ENCODE measurements at regions not wholly inside any gene's neighbourhood (a gene's known extent, or its start where the extent isn't known, plus 50 kb on each side); places are given as distances from the start of the nearest gene placed in this dataset.
"Not testable (repeated sequence)": the region's sequence is repeated elsewhere in the genome, so short reads cannot be mapped to it uniquely, and the experiment has no call there.

DNA sequence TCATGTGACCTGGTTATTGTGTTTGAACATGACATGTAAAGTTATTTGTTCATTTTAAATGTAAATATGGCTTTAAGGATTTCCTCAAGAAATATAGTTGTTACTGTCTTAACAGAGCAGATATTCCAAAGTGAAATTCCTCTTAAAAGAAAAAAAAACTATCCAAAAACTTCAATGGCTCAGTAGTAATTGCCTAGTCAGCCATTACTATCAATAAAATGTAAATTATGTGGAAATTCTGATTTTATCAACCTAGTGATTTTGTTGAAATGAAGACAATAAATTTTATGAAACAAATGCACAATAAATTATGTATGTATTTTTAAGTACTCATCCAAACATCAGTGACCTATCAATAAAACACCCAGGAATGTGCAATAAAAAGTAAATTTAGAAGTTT is 463.3 kb downstream of the TENT5A start:
- DNase-seq (ENCODE audit: low spot score in 2 of 2) (no peak), ATAC-seq (no peak)
- H3K9me3 Mint-ChIP-seq = peaks cover 5 to 10% of the 10 kb centered on the region in 2 donors
- peaks cover 0 to 5% of the 10 kb centered on the region in 2 donors for H3K36me3 Mint-ChIP-seq
- no peak overlapping the region for H3K27ac Mint-ChIP-seq

DNA sequence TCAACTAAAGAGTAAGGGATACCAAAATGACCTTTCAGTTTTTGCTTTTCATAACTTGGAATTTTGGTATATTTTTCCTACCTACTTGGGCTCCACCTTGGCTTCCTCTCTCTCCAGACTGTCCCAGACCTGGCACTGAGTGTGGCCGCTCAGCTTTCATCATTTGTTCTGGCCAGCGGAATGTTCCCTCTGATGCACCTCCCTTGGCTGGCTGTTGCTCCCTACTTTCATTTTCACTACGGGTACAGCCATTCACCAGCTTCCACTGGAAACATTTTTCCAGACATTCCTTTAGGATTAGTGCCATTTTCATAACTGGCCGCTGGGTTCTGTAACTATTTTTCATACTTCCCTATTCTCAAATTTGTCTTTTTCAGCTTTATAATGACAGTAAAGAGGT is 487.4 kb downstream of the TENT5A start:
- H3K27ac Mint-ChIP-seq = no peak overlapping the region
- H3K9me3 Mint-ChIP-seq = peaks cover 4 to 13% of the 10 kb centered on the region in 2 donors
- no peaks in the 10 kb centered on the region for H3K36me3 Mint-ChIP-seq
- DNase-seq (ENCODE audit: low spot score in 2 of 2) = no peak
- ATAC-seq = no peak

DNA sequence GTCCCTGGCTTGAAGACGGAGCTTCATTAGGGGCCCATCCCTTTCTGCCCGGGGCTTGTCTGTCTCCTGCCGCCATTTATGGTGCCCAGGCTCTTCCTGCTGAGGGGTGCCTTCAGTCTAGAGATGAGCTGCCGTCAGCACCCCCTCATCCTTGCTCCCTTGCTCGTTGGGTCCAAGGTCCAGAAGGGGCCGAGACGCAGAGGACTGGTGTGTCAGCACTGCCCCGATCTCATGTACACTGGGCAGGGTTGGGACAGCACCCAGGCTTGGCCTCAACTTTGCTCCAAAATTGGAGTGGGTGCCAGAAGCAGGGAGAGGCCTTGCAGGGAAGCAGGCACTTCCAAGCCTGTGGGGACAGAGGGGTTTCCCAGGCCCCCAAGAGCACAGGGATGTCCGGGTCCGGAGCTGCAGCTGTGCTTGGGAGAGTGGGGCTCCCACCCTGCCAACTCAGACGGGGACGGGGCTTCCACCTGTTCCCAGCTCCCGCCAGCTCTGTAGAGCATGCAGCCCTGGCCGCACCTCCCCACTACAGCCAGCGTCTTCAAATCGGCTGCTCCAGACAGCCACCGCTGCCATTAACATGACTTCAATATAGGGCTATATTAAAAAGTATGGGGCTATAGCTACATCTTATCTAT is 488.8 kb downstream of the TENT5A start:
- Mint-ChIP-seq H3K27ac (no peak overlapping the region), H3K36me3 (no peaks in the 10 kb centered on the region), H3K9me3 (peaks cover 4 to 13% of the 10 kb centered on the region in 2 donors)
- DNase-seq (ENCODE audit: low spot score in 2 of 2) = no peak
- ATAC-seq = no peak

DNA sequence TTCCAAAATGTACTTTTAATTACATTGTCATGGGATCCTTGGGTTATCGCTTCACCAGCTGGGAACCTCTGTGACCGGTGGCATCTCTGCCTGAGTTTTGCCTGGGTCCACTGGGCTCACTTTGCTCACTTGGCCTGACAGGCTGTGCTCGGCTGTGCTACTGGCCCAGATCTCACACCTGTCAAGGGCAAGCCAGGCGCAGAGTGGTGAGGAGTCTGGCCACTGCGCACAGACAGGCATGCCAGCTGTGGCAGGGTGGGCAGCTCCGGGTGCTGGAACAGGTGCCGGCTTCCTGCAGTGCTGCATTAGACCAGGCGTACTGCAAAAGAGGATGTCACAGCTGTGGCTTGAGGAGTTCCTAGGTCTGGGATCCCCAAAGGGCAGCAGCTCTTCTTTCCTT is 489.8 kb downstream of the TENT5A start:
- no peaks in the 10 kb centered on the region for H3K36me3 Mint-ChIP-seq
- no peak overlapping the region for H3K27ac Mint-ChIP-seq
- DNase-seq (ENCODE audit: low spot score in 2 of 2) (no peak), ATAC-seq (no peak)
- peaks cover 8 to 16% of the 10 kb centered on the region in 2 donors for H3K9me3 Mint-ChIP-seq

DNA sequence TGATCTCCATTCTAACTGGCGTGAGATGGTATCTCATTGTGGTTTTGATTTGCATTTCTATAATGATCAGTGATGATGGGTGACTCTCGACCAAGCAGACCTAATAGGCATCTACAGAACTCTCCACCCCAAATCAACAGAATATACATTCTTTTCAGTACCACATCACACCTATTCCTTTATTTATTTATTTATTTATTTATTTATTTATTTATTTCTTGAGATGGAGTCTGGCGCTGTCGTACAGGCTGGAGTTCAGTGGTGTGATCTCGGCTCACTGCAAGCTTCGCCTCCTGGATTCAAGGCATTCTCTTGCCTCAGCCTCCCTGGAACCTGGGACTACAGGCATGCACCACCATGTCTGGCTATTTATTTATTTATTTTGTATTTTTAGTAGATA is 496.3 kb downstream of the TENT5A start:
- not testable (repeated sequence) for H3K27ac Mint-ChIP-seq; DNase-seq (ENCODE audit: low spot score in 2 of 2); H3K36me3 Mint-ChIP-seq; ATAC-seq
- H3K9me3 Mint-ChIP-seq = peaks cover 13 to 20% of the 10 kb centered on the region in 2 donors

DNA sequence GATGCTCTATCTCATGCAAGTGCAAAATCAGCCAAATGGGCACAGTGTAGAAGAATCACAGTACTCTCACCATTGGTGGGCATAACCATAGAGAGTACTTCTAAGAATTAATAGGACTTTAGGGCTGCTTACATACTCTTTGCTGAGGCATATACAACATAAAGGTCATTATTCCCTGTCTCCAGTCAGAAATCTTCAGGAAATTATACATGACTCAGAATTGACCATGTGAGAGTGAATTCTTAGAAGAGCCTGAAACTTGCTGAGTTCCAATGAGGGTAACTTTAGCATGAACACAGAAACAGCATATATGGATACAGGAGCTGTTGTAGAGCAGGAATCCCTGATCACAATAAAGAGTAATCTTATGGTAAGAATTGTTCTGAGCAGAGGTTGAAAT is 498.7 kb downstream of the TENT5A start:
- H3K27ac Mint-ChIP-seq = no peak overlapping the region
- ATAC-seq (no peak), DNase-seq (ENCODE audit: low spot score in 2 of 2) (no peak)
- H3K9me3 Mint-ChIP-seq = peaks cover 12 to 20% of the 10 kb centered on the region in 2 donors
- no peaks in the 10 kb centered on the region for H3K36me3 Mint-ChIP-seq

DNA sequence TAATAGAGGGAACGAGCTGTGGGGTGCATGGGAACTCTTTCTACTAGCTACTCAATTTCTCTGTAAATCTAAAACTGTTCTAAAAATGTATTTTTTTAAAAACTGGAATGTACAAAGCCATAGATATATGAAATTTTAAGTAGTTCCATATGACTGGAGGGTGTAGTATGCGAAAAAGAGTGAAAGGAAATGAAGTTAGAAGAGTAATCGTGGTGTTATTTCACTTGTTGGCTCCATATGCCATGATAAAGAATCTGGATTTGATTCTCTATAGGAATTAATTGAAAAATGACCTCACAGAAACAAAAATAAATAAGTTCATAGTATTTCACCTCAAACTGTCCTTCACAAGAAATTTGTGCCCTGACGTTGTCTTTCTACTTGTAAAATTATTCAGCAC is 500.2 kb downstream of the TENT5A start:
- no peaks in the 10 kb centered on the region for H3K36me3 Mint-ChIP-seq
- no peak for DNase-seq (ENCODE audit: low spot score in 2 of 2)
- H3K9me3 Mint-ChIP-seq = peaks cover 5 to 11% of the 10 kb centered on the region in 2 donors
- ATAC-seq = no peak
- no peak overlapping the region for H3K27ac Mint-ChIP-seq

DNA sequence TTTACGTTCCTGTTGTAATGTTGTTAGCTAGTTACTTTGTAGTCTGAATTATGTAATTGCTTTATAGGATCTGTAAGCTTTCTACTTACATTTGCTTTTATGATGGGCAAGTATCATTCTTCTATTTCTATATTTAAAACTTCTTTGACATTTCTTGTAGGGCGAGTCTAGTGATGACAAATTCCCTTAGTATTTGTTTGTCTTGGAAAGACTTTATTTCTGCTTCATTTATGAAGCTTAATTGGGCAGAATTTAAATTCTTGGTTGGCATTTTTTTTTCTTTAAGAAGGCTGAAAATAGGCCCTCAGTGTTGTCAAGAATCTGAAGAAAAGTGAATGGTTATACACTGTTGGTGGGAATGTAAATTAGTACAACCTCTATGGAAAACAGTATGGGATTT is 506.3 kb downstream of the TENT5A start:
- H3K27ac Mint-ChIP-seq = no peak overlapping the region
- H3K9me3 Mint-ChIP-seq = peaks cover 0 to 4% of the 10 kb centered on the region in 2 donors
- DNase-seq (ENCODE audit: low spot score in 2 of 2) (no peak), ATAC-seq (no peak)
- H3K36me3 Mint-ChIP-seq = no peaks in the 10 kb centered on the region

DNA sequence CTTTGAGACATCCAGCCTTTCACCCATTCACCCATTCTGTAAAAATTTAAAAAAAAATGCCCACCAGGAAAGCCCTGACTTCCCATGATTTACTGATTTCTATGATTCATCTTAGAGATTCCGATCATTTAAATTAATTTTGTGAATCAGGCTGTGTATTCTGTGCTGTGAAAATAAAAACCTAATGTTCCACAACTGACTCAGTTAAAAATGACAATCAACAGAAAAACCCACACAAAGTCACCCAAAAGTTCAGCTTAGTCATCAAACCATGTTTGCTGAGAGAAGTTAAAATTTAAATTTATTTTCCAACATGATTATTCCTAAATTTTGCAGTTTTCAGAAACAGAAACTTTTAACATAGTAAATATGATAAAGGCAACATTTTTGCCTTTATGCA is 509.9 kb downstream of the TENT5A start:
- DNase-seq (ENCODE audit: low spot score in 2 of 2) = no peak
- H3K27ac Mint-ChIP-seq = no peak overlapping the region
- no peak for ATAC-seq
- H3K9me3 Mint-ChIP-seq = peaks cover 0 to 4% of the 10 kb centered on the region in 2 donors
- H3K36me3 Mint-ChIP-seq = no peaks in the 10 kb centered on the region

DNA sequence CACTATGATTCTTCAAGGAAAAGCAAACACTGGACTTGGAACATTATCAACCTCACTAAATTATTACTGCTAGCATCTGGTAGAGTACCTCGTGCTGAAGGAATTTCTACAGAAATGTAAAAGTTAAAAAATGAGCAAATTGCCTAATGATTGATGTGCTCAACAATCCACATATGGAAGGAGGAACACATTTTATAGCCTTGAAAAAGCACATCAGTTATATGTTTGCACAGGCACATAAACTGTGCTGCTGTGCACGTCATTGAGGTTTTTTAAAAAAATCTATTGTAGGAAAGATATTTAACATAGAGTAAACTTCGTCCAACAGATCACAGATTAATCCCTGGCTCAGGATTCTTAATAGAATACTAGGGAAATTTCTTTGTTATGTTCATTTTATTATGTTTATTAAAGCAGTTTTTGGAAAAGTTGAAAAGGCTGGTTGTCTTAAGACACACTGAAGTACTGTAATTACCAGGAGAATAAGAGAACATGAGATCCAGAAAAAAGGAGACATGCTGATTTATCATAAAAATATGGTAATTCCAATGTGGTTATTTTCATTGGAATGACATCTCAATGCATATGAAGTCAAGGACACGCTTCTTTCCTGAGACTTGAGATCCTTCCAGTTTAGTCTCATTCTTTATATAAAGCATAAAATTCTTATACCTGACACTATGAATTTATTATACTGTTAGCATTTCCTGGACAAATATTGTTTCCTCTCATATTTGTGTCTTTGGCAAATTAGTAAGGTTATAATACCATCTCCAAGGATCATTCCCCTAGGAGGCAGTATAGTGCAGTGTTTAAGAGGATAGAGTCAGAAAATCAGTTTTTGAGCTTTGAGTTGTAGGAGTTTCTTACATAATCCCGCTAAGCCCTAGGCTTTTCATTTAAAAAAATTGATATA is 511.1 kb downstream of the TENT5A start:
- Mint-ChIP-seq H3K9me3 (peaks cover 0 to 4% of the 10 kb centered on the region in 2 donors), H3K27ac (no peak overlapping the region), H3K36me3 (no peaks in the 10 kb centered on the region)
- no peak for DNase-seq (ENCODE audit: low spot score in 2 of 2)
- no peak for ATAC-seq

DNA sequence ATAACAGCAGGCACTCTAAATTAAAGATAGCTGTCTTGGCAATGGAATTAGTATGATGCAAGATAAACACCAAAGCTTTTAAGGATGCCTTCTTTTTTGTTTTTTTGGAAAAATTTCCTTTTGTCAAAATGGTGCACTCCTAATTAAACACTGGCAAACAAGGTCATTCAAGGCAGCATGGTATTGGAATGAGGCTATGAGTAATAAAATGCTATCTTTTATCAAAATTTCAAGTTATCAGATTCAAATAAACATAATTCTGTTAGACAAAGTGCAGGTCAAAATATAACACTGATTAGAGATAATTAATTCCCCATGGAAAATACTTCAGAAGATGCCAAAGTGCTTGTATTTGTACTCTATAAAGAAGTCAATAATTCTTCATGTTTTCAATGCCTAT is 514.1 kb downstream of the TENT5A start:
- H3K36me3 Mint-ChIP-seq = no peaks in the 10 kb centered on the region
- DNase-seq (ENCODE audit: low spot score in 2 of 2) (no peak), ATAC-seq (no peak)
- no peak overlapping the region for H3K27ac Mint-ChIP-seq
- H3K9me3 Mint-ChIP-seq = peaks cover 0 to 4% of the 10 kb centered on the region in 2 donors

DNA sequence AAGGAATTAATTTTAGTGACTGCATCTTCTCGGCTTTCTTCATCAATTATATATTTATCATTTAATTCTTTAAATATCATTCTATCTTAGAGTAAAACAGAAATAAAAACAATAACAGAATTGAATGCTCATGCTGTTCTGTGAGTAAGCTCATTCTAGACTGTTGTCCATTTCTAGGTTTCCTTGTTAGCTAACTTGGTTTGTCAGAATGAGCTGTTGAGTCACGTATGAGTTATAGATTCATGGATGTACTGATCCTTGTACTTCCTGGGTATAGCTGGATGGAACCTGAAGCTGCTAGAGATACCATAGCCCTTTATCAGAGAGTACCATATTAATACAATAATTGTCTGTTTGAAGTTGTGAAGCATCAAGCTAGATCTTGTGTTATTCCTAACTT is 515.3 kb downstream of the TENT5A start:
- Mint-ChIP-seq H3K27ac (no peak overlapping the region), H3K9me3 (no peaks in the 10 kb centered on the region), H3K36me3 (no peaks in the 10 kb centered on the region)
- DNase-seq (ENCODE audit: low spot score in 2 of 2) (no peak), ATAC-seq (no peak)

DNA sequence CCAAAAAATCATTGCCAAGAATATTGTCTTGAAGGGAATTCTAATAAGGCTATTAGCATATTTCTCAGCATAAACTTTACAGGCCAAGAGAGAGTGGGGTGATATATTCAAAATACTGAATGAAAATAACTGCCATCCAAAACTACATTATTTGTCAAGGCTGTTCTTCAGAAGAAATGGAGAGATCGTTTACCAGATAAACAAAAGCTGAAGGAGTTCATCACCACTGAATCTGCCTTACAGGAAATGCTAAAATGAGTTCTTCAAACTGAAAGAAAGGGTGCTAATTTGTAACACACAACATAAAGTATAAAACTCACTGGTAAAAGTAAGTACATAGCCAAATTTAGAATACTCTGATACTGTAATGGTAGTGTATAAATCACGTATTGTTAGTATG is 517.0 kb downstream of the TENT5A start:
- no peak for ATAC-seq
- no peak for DNase-seq (ENCODE audit: low spot score in 2 of 2)
- Mint-ChIP-seq H3K27ac (no peak overlapping the region), H3K36me3 (no peaks in the 10 kb centered on the region), H3K9me3 (peaks cover 0 to 5% of the 10 kb centered on the region in 2 donors)

DNA sequence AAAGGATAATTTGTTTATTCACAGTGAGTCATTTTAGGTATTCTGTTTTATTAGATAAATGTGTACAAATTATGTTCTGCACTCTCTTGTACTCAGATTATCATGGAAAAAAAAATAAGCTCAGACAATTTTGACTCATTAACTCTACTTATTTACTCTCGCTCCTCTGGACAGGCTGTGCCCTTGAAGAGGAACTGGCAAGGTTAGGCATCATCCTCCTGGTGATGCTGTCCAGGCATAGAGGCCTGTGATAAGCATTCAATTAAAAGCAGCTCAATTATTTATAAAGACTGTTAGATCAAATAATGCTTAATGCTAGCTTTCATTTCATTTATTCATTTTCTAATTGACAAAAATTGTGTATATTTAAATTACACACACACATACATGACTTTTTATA is 518.5 kb downstream of the TENT5A start:
- no peak overlapping the region for H3K27ac Mint-ChIP-seq
- DNase-seq (ENCODE audit: low spot score in 2 of 2) (no peak), ATAC-seq (no peak)
- H3K9me3 Mint-ChIP-seq = peaks cover 0 to 5% of the 10 kb centered on the region in 2 donors
- no peaks in the 10 kb centered on the region for H3K36me3 Mint-ChIP-seq

DNA sequence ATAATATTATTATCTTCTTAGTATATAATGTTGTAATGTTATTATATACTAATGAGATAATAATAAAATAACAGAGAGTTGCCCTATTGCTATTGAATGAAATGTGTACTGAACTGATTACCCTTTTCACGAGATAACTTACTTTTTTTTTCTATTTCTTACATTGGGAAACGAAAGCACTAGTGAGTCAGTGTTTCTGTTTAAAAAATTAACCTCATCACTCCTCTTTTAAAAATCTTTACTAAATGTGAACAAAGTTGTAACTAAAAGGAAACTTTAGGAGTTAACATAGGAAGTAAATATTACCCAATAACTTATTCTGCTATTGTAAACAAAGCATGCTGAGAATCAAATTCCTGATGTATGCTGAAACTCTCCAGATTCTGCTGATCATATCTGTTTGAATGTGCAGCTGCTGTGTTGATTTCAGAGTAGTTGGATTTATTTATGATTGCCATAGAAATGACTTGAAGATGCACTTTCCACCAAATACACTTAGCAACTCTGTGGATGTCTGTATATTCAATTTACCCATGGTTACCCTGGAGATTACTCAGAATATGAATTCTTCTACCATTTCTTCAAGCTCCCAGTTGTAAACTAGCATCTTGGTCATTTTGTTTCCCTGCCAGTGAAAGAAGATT is 523.4 kb downstream of the TENT5A start:
- DNase-seq (ENCODE audit: low spot score in 2 of 2) (no peak), ATAC-seq (no peak)
- H3K9me3 Mint-ChIP-seq = peaks cover 0 to 5% of the 10 kb centered on the region in 2 donors
- no peak overlapping the region for H3K27ac Mint-ChIP-seq
- no peaks in the 10 kb centered on the region for H3K36me3 Mint-ChIP-seq

DNA sequence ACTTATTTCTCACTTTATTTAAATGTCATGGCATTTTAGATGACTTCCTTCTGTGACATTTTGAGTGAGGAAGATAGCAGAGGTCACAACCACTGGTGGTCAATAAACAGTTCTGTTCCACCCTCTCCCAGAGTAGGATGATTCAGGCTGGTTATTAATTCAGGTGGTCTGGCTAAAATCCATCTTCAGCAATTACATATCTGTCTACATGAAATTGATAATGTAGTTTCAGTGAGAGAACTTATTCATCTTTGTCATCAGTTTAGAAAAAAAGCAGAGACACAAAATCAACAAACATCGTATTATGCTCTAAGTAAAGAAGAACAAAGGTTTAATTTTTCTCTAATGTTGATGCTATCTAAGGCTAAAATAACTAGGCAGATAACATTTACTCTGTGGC is 525.5 kb downstream of the TENT5A start:
- DNase-seq (ENCODE audit: low spot score in 2 of 2) (no peak), ATAC-seq (no peak)
- Mint-ChIP-seq H3K36me3 (no peaks in the 10 kb centered on the region), H3K9me3 (peaks cover 4 to 5% of the 10 kb centered on the region in 2 donors), H3K27ac (no peak overlapping the region)

DNA sequence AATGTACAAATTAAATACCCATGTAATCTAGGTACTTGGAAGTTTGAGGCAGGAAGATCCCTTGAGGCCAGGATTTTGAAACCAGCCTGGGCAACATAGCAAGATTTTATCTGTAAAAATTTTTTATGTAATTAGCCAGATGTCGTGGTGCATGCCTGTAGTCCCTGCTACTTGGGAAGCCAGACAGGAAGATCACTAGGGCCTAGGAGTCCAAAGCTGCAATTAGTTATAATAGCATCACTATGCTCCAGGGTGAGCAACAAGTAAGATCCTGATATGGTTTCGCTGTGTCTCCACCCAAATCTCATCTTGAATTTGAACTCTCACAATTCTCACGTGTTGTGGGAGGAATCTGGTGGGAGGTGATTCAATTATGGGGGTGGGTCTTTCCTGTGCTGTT is 535.8 kb downstream of the TENT5A start:
- DNase-seq (ENCODE audit: low spot score in 2 of 2) = no peak
- Mint-ChIP-seq H3K9me3 (peaks cover 6 to 12% of the 10 kb centered on the region in 2 donors), H3K27ac (no peak overlapping the region), H3K36me3 (peaks cover 0 to 7% of the 10 kb centered on the region in 2 donors)
- ATAC-seq = no peak

Measured in activated naive CD4-positive, alpha-beta T cell treated with anti-CD3 and anti-CD28 coated beads, Interleukin-2, amount 50 U/mL, for 72 hours (primary cell).